Keratinocyte (primary cell): ENCODE measurements at regions not wholly inside any gene's neighbourhood (a gene's known extent, or its start where the extent isn't known, plus 50 kb on each side); places are given as distances from the start of the nearest gene placed in this dataset.

Source experiments
- DNase-seq: peaks from one replicate; pipeline ENCODE4 v3.0.0-alpha.2; 2011; ENCODE audit warnings: low read depth, missing footprints, low spot score
- FAIRE-seq: peaks from 2 replicates; lab custom pipeline; 2011; peaks lifted over from hg19 to GRCh38; lab: Jason Lieb, UNC
- H2AFZ ChIP-seq: 2 replicates; pipeline ENCODE4 v1.6.0; 2012; ENCODE audit warnings: low read length, control low read depth, inconsistent platforms; ENCODE audit not compliant: control insufficient read depth
- H3K27ac ChIP-seq: 2 replicates; pipeline ENCODE4 v1.5.1; 2011; ENCODE audit warnings: low read length; ENCODE audit not compliant: control insufficient read depth, insufficient read depth
- H3K27me3 ChIP-seq: 3 replicates; pipeline ENCODE4 v1.6.0; 2011; ENCODE audit warnings: low read length; ENCODE audit not compliant: control insufficient read depth, insufficient read depth; ENCODE audit errors: extremely low read depth
- H3K36me3 ChIP-seq, 2 experiments: 2 replicates in 1 of 2; 3 replicates in 1 of 2; pipeline ENCODE4 v1.5.1; 2011; ENCODE audit warnings: low read length in 2 of 2, mild to moderate bottlenecking in 1 of 2; ENCODE audit not compliant: control insufficient read depth in 2 of 2, insufficient read depth in 2 of 2; ENCODE audit errors: extremely low read depth in 1 of 2
- H3K4me1 ChIP-seq: 3 replicates; pipeline ENCODE4 v1.5.1; 2011; ENCODE audit warnings: low read length; ENCODE audit not compliant: control insufficient read depth, insufficient read depth; ENCODE audit errors: extremely low read depth
- H3K4me2 ChIP-seq: 3 replicates; pipeline ENCODE4 v1.6.0; 2011; ENCODE audit warnings: low read depth, low read length; ENCODE audit not compliant: control insufficient read depth, insufficient read depth; ENCODE audit errors: extremely low read depth
- H3K4me3 ChIP-seq, 3 experiments: fragments of 200-600 bp in 1 of 3; sonication (generic) in 1 of 3; 2 replicates in 2 of 3; 3 replicates in 1 of 3; pipeline ENCODE4 v1.5.1; 2011 to 2016; ENCODE audit warnings: low read length in 3 of 3, mild to moderate bottlenecking in 3 of 3, control low read depth in 2 of 3, inconsistent platforms in 1 of 3, low read depth in 1 of 3, mixed read lengths in 1 of 3, mixed run types in 1 of 3, moderate library complexity in 1 of 3; ENCODE audit not compliant: control insufficient read depth in 2 of 3, insufficient read depth in 2 of 3; ENCODE audit errors: extremely low read depth in 1 of 3
- H3K79me2 ChIP-seq: 2 replicates; pipeline ENCODE4 v1.6.0; 2012; ENCODE audit warnings: low read length; ENCODE audit not compliant: control insufficient read depth, insufficient read depth
- H3K9ac ChIP-seq: 3 replicates; pipeline ENCODE4 v1.6.0; 2011; ENCODE audit warnings: low read length; ENCODE audit not compliant: control insufficient read depth, insufficient read depth; ENCODE audit errors: extremely low read depth
- H3K9me1 ChIP-seq: 3 replicates; pipeline ENCODE4 v1.6.0; 2011; ENCODE audit warnings: low read length; ENCODE audit not compliant: control insufficient read depth, insufficient read depth; ENCODE audit errors: extremely low read depth
- H3K9me3 ChIP-seq: 2 replicates; pipeline ENCODE4 v1.5.1; 2012; ENCODE audit warnings: low read depth, low read length; ENCODE audit not compliant: control insufficient read depth
- H4K20me1 ChIP-seq: 3 replicates; pipeline ENCODE4 v1.6.0; 2011; ENCODE audit warnings: low read length; ENCODE audit not compliant: control insufficient read depth, insufficient read depth; ENCODE audit errors: extremely low read depth
- CTCF ChIP-seq, 3 experiments: IDR thresholded peaks in 1 of 3; conservative IDR thresholded peaks in 1 of 3; optimal IDR thresholded peaks in 1 of 3; 2 replicates in 2 of 3; 3 replicates in 1 of 3; pipeline versions ENCODE3 to v1.5.1; 2011; ENCODE audit warnings: low read length in 3 of 3, mild to moderate bottlenecking in 3 of 3, moderate library complexity in 2 of 3, control low read depth in 1 of 3, inconsistent platforms in 1 of 3; ENCODE audit not compliant: insufficient read depth in 2 of 3; ENCODE audit errors: extremely low read depth in 1 of 3
- EZH2 ChIP-seq: IDR thresholded peaks from one replicate; pipeline ENCODE4 v1.6.1; 2012; ENCODE audit warnings: inconsistent platforms, mild to moderate bottlenecking, low read length, moderate library complexity
- dilution Hi-C: fragments of 300-500 bp; cut with MboI; formaldehyde crosslinking; loops from one replicate; pipeline ENCODE4 v1.7.0; 2020; ENCODE audit warnings: low sequenced_read_pairs; ENCODE audit not compliant: extremely low pct_ligation_motif_present

GRCh38 chr6:67292169-67292568 lies 1342.9 kb upstream of the ADGRB3 start:
- Histone ChIP-seq H4K20me1 (no peaks in the 10 kb centered on the region), H3K4me3 (no peak overlapping the region)
- dilution Hi-C loops = no loop called here

DNA sequence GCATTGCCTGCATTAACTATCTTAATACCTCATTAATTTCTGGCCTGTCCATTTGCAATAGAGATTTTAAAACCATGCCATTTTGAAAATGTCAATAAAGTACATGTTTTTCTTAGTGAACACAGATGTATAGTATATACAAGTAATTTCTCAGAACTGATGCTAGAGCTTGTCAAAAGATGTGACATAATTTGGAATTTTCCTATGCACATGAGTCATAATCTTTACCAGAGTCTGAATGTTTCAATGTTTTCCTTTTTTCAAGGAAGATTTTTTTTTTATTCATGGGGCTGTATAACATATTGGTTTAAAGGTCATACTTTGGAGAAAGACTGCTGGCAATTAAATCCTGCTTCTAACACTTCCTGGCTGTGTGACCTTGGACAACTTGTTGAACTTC lies 1347.5 kb upstream of the ADGRB3 start:
- no peaks in the 10 kb centered on the region for H3K9me3 ChIP-seq
- H3K27me3 ChIP-seq = no peaks in the 10 kb centered on the region
- H4K20me1 ChIP-seq = no peaks in the 10 kb centered on the region
- no peak overlapping the region for H3K4me3 ChIP-seq
- TF ChIP-seq EZH2 = no peak
- TF ChIP-seq CTCF (optimal IDR thresholded peaks at IDR 0.05 in 1 of 3, IDR thresholded peaks at IDR 0.05 in 1 of 3, conservative IDR thresholded peaks at IDR 0.05 in 1 of 3; ENCODE audit: extremely low read depth in 1 of 3, insufficient read depth in 2 of 3, low read length in 3 of 3) = no peak
- H3K36me3 ChIP-seq = no peaks in the 10 kb centered on the region
- no peak overlapping the region for H3K9ac ChIP-seq
- H2AFZ ChIP-seq = no peak overlapping the region
- H3K4me2 ChIP-seq = no peak overlapping the region
- H3K4me1 ChIP-seq = no peaks in the 10 kb centered on the region
- no peaks in the 10 kb centered on the region for H3K9me1 ChIP-seq
- no peak overlapping the region for H3K27ac ChIP-seq
- DNase-seq (no peak), FAIRE-seq (no peak)
- dilution Hi-C loops = no loop called here
- no peaks in the 10 kb centered on the region for H3K79me2 ChIP-seq

More at GRCh38 chr6:67292169-67292568, 1342.9 kb upstream of the ADGRB3 start:
- Histone ChIP-seq H3K9me3 (no peaks in the 10 kb centered on the region), H2AFZ (no peak overlapping the region), H3K9ac (no peak overlapping the region), H3K27me3 (no peaks in the 10 kb centered on the region), H3K27ac (no peak overlapping the region), H3K4me2 (no peak overlapping the region), H3K9me1 (no peaks in the 10 kb centered on the region), H3K36me3 (no peaks in the 10 kb centered on the region), H3K4me1 (no peaks in the 10 kb centered on the region), H3K79me2 (no peaks in the 10 kb centered on the region)
- FAIRE-seq (no peak), DNase-seq (no peak)
- TF ChIP-seq CTCF (optimal IDR thresholded peaks at IDR 0.05 in 1 of 3, IDR thresholded peaks at IDR 0.05 in 1 of 3, conservative IDR thresholded peaks at IDR 0.05 in 1 of 3; ENCODE audit: extremely low read depth in 1 of 3, insufficient read depth in 2 of 3, low read length in 3 of 3) (no peak), EZH2 (no peak)
